ENCODE measurements at regions not wholly inside any gene's neighbourhood (a gene's known extent, or its start where the extent isn't known, plus 50 kb on each side); places are given as distances from the start of the nearest gene placed in this dataset.

DNA sequence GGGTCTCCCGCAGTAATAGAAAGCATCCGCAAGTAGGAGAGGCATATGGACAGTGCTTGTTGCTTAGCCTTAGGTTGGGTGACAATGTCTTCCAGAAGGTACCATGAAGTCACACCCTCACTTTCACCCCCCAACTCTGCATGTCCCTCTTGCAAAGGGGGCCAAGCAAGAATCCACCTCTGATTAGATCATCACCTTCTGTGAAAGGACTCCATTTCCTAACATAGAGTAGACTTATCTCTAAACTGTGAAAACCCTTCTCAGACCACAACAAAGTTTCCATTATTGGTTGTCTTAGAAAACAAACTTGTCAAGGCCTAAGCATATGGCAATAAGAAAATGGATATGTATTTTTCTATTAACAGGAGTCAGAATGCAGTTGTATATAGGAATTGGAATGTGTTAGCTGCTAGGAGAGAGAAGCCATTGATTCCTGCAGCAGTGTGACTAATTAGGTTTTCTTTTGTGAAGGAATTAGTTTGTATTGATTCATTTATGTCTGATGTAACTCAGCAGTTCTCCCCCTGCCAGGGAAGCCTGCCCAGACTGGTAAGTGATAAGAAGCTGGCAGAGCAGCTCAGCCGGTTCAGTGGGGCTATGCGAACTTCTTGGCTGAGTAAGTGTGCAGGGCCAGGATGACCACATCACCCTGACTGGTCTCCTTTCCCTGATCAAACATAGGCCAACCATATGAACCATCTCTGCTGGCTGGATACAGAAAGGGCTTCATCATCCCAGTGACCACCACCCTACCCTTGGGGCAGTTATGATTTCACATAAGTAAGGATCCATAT lies 107.3 kb upstream of the CCDC196 start:
- H3K36me3 ChIP-seq = no peaks in the 10 kb centered on the region
- H3K4me1 ChIP-seq (ENCODE audit: control insufficient read depth in 1 of 2, insufficient read depth in 1 of 2, low read depth in 1 of 2, low read length in 1 of 2) = no peaks in the 10 kb centered on the region
- TF ChIP-seq, protein P1, sequence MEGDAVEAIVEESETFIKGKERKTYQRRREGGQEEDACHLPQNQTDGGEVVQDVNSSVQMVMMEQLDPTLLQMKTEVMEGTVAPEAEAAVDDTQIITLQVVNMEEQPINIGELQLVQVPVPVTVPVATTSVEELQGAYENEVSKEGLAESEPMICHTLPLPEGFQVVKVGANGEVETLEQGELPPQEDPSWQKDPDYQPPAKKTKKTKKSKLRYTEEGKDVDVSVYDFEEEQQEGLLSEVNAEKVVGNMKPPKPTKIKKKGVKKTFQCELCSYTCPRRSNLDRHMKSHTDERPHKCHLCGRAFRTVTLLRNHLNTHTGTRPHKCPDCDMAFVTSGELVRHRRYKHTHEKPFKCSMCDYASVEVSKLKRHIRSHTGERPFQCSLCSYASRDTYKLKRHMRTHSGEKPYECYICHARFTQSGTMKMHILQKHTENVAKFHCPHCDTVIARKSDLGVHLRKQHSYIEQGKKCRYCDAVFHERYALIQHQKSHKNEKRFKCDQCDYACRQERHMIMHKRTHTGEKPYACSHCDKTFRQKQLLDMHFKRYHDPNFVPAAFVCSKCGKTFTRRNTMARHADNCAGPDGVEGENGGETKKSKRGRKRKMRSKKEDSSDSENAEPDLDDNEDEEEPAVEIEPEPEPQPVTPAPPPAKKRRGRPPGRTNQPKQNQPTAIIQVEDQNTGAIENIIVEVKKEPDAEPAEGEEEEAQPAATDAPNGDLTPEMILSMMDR (IDR thresholded peaks at IDR 0.05) = no peak
- H3K27ac ChIP-seq = no peak overlapping the region
- no peak overlapping the region for H3K4me3 ChIP-seq (ENCODE audit: low read depth in 1 of 2, low read length in 1 of 2)
- H3K27me3 ChIP-seq = no peaks in the 10 kb centered on the region
- H3K9me3 ChIP-seq = no peaks in the 10 kb centered on the region

DNA sequence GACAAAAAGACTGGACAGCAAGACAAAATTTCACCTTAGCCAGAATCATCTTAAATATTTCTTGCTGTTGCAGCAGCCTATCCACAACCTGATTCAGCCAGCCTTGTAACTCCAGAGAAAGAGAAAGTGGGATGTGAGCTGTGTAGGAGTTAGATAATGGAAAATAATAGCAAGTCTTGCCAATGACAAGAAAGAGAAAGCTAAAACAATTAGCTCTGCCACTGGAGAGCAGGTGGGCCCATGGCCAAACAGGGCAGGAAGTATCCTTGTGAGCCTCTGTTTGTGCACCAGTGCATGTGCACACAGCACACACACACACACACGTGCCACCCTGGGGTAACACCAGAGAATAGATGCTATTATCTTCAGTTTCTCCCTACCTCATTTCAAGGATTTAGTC lies 106.0 kb upstream of the CCDC196 start:
- Histone ChIP-seq H3K9me3 (no peaks in the 10 kb centered on the region), H3K27ac (no peak overlapping the region), H3K4me1 (ENCODE audit: control insufficient read depth in 1 of 2, insufficient read depth in 1 of 2, low read depth in 1 of 2, low read length in 1 of 2) (no peaks in the 10 kb centered on the region), H3K36me3 (no peaks in the 10 kb centered on the region), H3K4me3 (ENCODE audit: low read depth in 1 of 2, low read length in 1 of 2) (no peak overlapping the region), H3K27me3 (no peaks in the 10 kb centered on the region)
- TF ChIP-seq, protein P1 (IDR thresholded peaks at IDR 0.05) = no peak

DNA sequence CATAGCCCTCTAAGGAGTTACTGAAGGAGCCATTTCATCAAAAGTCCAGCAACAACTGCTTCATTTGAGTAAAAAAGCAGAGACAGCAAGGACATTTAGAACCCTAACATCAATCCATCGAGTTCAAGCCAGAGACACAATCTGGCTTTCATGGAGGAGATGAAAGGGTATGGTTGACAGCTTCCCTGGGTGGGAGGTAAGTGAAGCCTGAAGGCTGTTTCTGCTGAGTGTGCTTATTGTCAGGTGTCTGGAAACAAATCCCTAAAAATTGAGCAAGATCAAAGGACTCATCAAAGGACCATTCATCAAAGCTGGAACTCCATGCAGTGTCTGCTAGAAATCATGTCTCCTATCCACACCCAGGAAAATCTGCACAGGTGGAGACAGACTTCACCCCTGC lies 104.4 kb upstream of the CCDC196 start:
- TF ChIP-seq, protein P1 (IDR thresholded peaks at IDR 0.05) = no peak
- no peak overlapping the region for H3K4me3 ChIP-seq (ENCODE audit: low read depth in 1 of 2, low read length in 1 of 2)
- no peak overlapping the region for H3K27ac ChIP-seq
- no peaks in the 10 kb centered on the region for H3K4me1 ChIP-seq (ENCODE audit: control insufficient read depth in 1 of 2, insufficient read depth in 1 of 2, low read depth in 1 of 2, low read length in 1 of 2)
- no peaks in the 10 kb centered on the region for H3K27me3 ChIP-seq
- H3K9me3 ChIP-seq = no peaks in the 10 kb centered on the region
- no peaks in the 10 kb centered on the region for H3K36me3 ChIP-seq

- no peaks in the 10 kb centered on the region for H3K4me1 ChIP-seq (ENCODE audit: control insufficient read depth in 1 of 2, insufficient read depth in 1 of 2, low read depth in 1 of 2, low read length in 1 of 2)
- no peaks in the 10 kb centered on the region for H3K27me3 ChIP-seq
- H3K4me3 ChIP-seq (ENCODE audit: low read depth in 1 of 2, low read length in 1 of 2) = no peak overlapping the region
- no peaks in the 10 kb centered on the region for H3K36me3 ChIP-seq
- H3K9me3 ChIP-seq = no peaks in the 10 kb centered on the region
- TF ChIP-seq, protein P1 (IDR thresholded peaks at IDR 0.05) = no peak
- no peak overlapping the region for H3K27ac ChIP-seq
These were observed 102.9 kb upstream of the CCDC196 start for GRCh38 chr14:66383257-66383656.

DNA sequence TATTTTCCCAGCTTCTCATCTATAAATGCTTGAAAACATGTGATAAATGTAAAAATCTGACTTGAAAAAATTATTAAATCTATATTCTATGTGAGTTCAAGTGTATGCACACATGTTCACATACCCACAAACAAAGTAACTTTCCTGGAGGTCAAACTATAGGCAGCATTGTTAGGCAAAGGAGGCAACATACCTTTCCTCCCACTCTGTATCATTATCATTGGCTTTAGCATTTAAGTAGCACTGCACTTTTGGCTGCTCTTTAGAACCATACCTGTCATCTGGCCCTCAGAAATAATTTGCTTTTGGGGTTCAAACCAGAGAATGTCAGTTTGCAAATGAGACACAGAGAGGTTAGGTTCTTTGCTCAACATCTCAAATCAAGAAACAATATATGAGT lies 102.4 kb upstream of the CCDC196 start:
- Histone ChIP-seq H3K4me1 (ENCODE audit: control insufficient read depth in 1 of 2, insufficient read depth in 1 of 2, low read depth in 1 of 2, low read length in 1 of 2) (no peaks in the 10 kb centered on the region), H3K27ac (no peak overlapping the region), H3K4me3 (ENCODE audit: low read depth in 1 of 2, low read length in 1 of 2) (no peak overlapping the region), H3K27me3 (no peaks in the 10 kb centered on the region), H3K9me3 (no peaks in the 10 kb centered on the region), H3K36me3 (no peaks in the 10 kb centered on the region)
- TF ChIP-seq, protein P1 (IDR thresholded peaks at IDR 0.05) = no peak

All from neutrophil (primary cell).